Panc1 (cell line): ENCODE measurements at regions not wholly inside any gene's neighbourhood (a gene's known extent, or its start where the extent isn't known, plus 50 kb on each side); places are given as distances from the start of the nearest gene placed in this dataset.

ENCODE experiments used
- ATAC-seq: fragments of 200-7000 bp; cut with Tn5 transposase; 2 replicates; pipeline ENCODE4 v1.9.1; 2020; ENCODE audit warnings: mild to moderate bottlenecking, moderate library complexity
- BruUV-seq: library from RNA; stranded (reverse); fragments of 400-500 nt; replicated peaks from 2 replicates; lab custom pipeline; 2021; lab: Mats Ljungman, UMichigan
- CTCF ChIA-PET: fragments of 300-600 bp; sonication (Branson Sonifier 250); formaldehyde crosslinking; loops from one replicate; lab custom pipeline; 2022; ENCODE audit warnings: antibody characterized with exemption; lab: Charles Lee
- POLR2A ChIA-PET: fragments of 300-600 bp; sonication (Branson Sonifier 250); formaldehyde crosslinking; loops from one replicate; lab custom pipeline; 2022; ENCODE audit warnings: antibody characterized with exemption; lab: Charles Lee
- DNase-seq: peaks from one replicate; pipeline ENCODE4 v3.0.0-alpha.2; 2010; ENCODE audit warnings: low read depth, low spot score
- H3K27ac ChIP-seq: 2 replicates; pipeline ENCODE4 v1.5.1; 2011; ENCODE audit warnings: mild to moderate bottlenecking, low read length, inconsistent platforms
- H3K27me3 ChIP-seq: fragments of 200-500 bp; sonication (Bioruptor generic); 2 replicates; pipeline ENCODE4 v1.6.0; 2014; ENCODE audit warnings: low read length, inconsistent platforms; ENCODE audit not compliant: control insufficient read depth, insufficient read depth
- H3K36me3 ChIP-seq: fragments of 200-500 bp; sonication (Bioruptor generic); 2 replicates; pipeline ENCODE4 v1.5.1; 2014; ENCODE audit warnings: inconsistent platforms, mild to moderate bottlenecking, low read length, moderate library complexity; ENCODE audit not compliant: control insufficient read depth, insufficient read depth
- H3K4me1 ChIP-seq: 2 replicates; pipeline ENCODE4 v1.5.1; 2011; ENCODE audit warnings: inconsistent platforms, mild to moderate bottlenecking, low read length, moderate library complexity; ENCODE audit not compliant: control insufficient read depth, insufficient read depth
- H3K4me3 ChIP-seq, 2 experiments: 2 replicates each; pipeline ENCODE4 v1.5.1; 2011 to 2012; ENCODE audit warnings: low read depth in 2 of 2, low read length in 2 of 2, mild to moderate bottlenecking in 2 of 2, inconsistent platforms in 1 of 2, moderate library complexity in 1 of 2
- H3K9me3 ChIP-seq: fragments of 200-500 bp; sonication (Bioruptor generic); 2 replicates; pipeline ENCODE4 v1.5.1; 2014; ENCODE audit warnings: low read depth, mild to moderate bottlenecking, inconsistent platforms, low read length, moderate library complexity; ENCODE audit not compliant: control insufficient read depth, insufficient read depth
- CTCF ChIP-seq: fragments of 450-650 bp; IDR thresholded peaks from 2 replicates; pipeline ENCODE4 v1.5.1; 2017; ENCODE audit warnings: mild to moderate bottlenecking
- POLR2AphosphoS5 ChIP-seq: IDR thresholded peaks from 2 replicates; pipeline ENCODE4 v1.6.1; 2012; ENCODE audit warnings: mild to moderate bottlenecking, low read depth, low read length, moderate library complexity
- REST ChIP-seq, 2 experiments: IDR thresholded peaks; 2 replicates each; pipeline ENCODE4 v1.6.1; 2011 to 2012; ENCODE audit warnings: low read depth in 2 of 2, control low read depth in 1 of 2, low read length in 1 of 2, mild to moderate bottlenecking in 1 of 2, moderate library complexity in 1 of 2; ENCODE audit not compliant: insufficient read depth in 1 of 2
- SIN3A ChIP-seq: IDR thresholded peaks from 2 replicates; pipeline ENCODE4 v1.6.1; 2012; ENCODE audit warnings: low read depth, mild to moderate bottlenecking, low read length, moderate library complexity, borderline replicate concordance; ENCODE audit not compliant: insufficient read depth
- TCF7L2 ChIP-seq: IDR thresholded peaks from 2 replicates; pipeline ENCODE4 v1.6.1; 2011; ENCODE audit warnings: mild to moderate bottlenecking, low read depth, low read length, inconsistent platforms
- in situ Hi-C: cut with HindIII; loops from 2 replicates; pipeline ENCODE4 v1.10.0; 2016; ENCODE audit warnings: low sequenced_read_pairs, low pct_unique_long_range_greater_than_20kb
- intact Hi-C: fragments of 100-400 bp; cut with micrococcal nuclease; formaldehyde crosslinking; loops from one replicate; pipeline ENCODE4 v1.10.0; 2022; ENCODE audit not compliant: unreplicated experiment

- Histone ChIP-seq H3K27ac (no peak overlapping the region), H3K9me3 (no peaks in the 10 kb centered on the region), H3K4me3 (no peak overlapping the region), H3K27me3 (no peaks in the 10 kb centered on the region), H3K36me3 (no peaks in the 10 kb centered on the region), H3K4me1 (no peaks in the 10 kb centered on the region)
- CTCF ChIA-PET = no interaction called here
- ATAC-seq (no peak), DNase-seq (no peak)
- intact Hi-C loops = no loop called here
- TF ChIP-seq POLR2AphosphoS5 (no peak), REST (IDR thresholded peaks at IDR 0.05; ENCODE audit: insufficient read depth in 1 of 2, low read depth in 2 of 2, low read length in 1 of 2) (no peak), SIN3A (no peak), TCF7L2 (no peak), CTCF (no peak)
- POLR2A ChIA-PET = no interaction called here
- no TSS peak for BruUV-seq
- in situ Hi-C loops = no loop called here
Measured at GRCh38 chr2:18428516-18428915, 131.9 kb downstream of the RDH14 start.

- ChIA-PET CTCF (no interaction called here), POLR2A (no interaction called here)
- Histone ChIP-seq H3K36me3 (no peaks in the 10 kb centered on the region), H3K4me1 (no peaks in the 10 kb centered on the region), H3K4me3 (no peak overlapping the region), H3K9me3 (no peaks in the 10 kb centered on the region), H3K27ac (no peak overlapping the region), H3K27me3 (no peaks in the 10 kb centered on the region)
- BruUV-seq = no TSS peak
- no peak for ATAC-seq
- intact Hi-C loops (no loop called here), in situ Hi-C loops (no loop called here)
- DNase-seq = no peak
- TF ChIP-seq REST (IDR thresholded peaks at IDR 0.05; ENCODE audit: insufficient read depth in 1 of 2, low read depth in 2 of 2, low read length in 1 of 2) (no peak), SIN3A (no peak), TCF7L2 (no peak), POLR2AphosphoS5 (no peak), CTCF (no peak)
Measured at GRCh38 chr2:18427762-18428161, 132.7 kb downstream of the RDH14 start.
